ENCODE measurements at regions not wholly inside any gene's neighbourhood (a gene's known extent, or its start where the extent isn't known, plus 50 kb on each side); places are given as distances from the start of the nearest gene placed in this dataset.
"Not testable (repeated sequence)": the region's sequence is repeated elsewhere in the genome, so short reads cannot be mapped to it uniquely, and the experiment has no call there.

DNA sequence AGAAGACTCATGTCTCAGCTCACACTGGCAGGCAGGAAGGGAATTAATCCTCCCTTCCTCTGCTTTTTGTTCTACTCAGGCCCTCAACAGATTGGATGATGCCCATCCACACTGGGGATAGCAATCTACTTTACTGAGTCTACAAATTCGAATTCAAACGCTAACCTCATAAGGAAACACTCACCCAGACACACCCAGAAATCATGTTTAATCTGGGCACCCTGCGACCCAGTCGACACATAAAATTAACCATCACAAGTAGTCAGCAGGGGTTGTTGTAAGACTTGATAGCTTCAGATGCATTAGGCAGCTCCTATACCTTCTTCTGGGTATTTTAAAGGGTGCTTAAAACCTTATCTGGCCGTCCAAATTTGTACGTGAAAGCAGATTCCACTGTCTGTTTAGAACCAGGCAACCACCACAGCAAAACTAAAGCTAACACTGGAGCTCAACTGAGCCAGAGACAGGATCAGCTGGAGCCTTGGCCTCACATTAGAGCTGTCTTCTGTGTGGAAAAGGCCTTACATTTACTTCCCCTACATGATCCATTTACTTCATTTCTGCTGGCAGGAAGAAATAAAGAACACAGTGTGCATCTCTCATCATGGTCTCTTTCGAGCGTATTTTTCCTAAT lies 407.3 kb upstream of the PPP2R3A start:
- DNase-seq (ENCODE audit: low read depth): no peak

DNA sequence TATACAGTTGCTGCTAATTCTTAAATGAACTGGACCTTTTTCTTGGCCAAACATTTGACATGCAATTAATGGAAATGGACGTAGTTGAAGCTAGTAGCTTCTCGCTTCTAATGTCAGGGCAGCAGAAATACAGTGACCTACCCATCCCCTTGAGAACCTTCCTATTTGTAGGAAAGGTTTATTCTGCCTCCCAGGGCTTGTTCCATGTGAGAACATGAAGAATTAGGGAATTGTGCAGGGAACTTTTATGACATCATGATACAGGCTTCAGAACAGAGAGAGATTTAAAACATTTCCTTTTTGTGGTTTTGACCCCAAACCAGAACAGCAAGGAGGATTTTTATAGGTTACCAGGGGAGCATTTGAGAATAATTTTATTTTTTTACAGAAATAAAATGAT lies 406.6 kb upstream of the PPP2R3A start:
- DNase-seq (ENCODE audit: low read depth): no peak

DNA sequence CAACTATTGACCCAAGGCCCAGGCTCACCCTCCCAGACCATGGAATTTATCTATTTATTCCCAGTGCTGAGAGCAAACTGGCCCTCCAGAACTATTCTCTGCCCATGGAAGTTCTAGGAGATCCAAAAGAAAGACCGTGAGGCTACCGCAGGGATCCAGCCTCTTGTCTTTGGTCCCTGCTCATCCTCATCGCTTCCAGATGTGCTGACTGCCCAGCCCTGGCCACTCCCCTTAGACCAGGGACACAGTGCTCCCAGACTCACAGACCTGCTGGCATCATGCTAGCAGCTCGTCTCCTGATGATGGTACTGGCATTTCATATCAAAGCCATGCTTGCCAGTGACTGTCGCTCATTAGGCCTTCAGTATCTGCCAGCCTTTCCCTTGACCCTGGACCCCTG lies 405.7 kb upstream of the PPP2R3A start:
- no peak for DNase-seq (ENCODE audit: low read depth)

DNA sequence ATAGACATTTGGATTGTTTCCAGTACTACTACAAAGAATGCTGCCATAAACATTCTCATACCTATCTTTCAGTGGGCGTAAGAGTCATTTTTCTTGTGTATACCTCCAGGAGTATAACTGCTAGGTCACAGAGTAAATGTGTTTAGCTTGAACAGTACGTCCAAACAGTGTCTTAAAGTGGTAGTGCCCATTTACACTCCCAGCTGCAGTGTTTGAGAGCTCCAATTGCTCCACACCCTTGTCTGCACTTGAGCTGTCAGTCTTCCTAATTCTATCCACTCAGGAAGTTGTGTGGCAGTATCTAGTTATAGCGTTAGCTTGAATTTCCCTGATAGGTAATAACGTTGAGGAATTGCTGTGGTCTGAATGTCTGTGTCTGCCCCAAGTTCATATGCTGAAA lies 404.7 kb upstream of the PPP2R3A start:
- DNase-seq (ENCODE audit: low read depth): no peak

DNA sequence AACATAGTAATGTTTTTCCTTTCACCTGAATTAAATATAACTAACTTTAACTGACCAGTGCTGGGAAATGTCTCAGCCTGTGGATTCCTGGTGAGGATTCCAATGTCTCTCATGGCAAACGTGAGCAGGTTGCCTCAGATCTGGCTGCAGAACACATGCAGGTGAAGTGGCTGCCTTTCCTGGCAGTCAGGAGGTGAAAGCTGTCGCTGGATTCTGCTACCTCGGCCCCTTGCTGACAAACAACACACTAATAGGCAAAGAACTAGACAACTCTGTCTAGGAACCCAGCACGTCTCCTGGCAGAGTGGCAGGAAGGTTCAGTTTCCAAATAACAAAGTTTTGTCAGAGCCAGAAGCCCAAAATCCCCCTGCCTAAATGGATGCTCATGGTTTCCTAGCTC lies 400.8 kb upstream of the PPP2R3A start:
- no peak for DNase-seq (ENCODE audit: low read depth)

DNA sequence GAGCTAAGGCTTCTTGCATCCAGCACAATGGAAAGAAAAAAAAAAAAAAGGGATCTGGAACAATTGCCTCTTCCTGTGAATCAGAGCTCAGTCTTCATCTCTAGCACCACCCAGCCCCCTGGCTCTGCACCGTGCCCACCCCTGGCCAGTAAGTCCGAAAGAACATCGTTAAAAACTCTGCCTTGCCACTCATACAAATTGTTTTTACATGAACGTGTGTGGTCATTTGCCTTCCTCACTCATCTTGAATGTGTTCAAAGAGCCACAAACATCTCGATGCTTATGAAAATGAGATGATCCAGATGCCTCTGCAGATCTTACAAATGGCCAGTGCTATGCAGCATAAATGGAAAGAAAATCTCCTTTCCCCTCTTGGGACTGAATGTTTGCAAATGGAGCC lies 400.0 kb upstream of the PPP2R3A start:
- DNase-seq (ENCODE audit: low read depth): no peak

DNA sequence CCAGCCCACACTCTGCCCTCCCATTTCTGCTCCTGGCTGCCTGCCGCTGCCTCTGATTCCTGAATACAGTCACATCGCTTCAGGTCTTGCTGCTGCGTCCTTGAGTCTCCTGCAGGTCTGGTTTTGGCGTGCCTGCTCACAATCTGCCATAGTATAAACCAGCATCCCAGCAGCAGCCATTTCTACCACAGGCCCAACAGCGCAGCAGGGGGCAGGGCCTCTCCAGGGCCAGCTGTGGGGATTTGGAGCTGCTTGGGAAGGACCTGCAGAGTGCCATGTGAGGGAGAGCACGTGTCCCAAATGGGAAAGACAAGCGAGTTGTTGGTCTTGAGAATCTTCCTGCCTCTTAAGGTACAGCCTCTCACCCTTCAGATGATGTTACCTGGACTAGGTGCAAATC lies 398.3 kb upstream of the PPP2R3A start:
- no peak for DNase-seq (ENCODE audit: low read depth)

DNA sequence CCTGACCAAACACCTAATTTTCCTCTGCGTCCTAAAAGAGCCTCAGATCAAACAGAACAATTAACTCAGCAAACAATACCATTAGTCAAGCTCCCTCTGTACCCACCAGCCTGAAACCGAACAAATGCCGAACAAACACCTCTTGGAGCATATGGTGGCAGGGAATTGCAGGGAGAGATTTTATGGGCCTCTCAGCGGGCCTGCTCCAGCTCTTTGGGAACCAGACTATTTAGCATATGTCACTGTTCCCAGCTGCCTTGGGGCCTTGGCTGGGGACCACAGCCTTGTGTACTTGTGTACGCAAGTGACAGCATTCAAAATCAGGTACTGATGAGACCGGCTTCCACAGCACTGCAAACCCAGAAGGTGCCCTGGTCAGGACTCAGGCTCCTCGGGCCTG lies 388.8 kb upstream of the PPP2R3A start:
- DNase-seq (ENCODE audit: low read depth): no peak

DNA sequence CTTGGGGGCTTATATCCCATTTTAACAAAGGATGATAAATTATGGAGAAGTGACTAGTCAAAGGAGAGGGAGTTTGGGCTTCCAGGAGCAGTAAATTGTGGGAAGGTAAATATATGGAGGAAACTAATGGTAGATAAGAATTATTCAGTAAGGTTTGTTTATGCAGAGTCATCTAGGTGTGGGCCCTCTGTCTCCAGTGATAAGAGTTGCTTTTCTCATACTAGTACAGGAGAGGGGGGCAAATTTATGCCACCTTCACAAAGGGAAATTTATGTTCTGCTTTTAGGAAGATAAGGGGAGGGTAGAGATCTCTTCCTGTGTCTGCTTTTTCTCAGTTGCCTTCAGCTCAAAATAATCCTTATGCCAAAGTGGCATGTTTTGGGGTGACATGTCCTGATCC lies 383.7 kb upstream of the PPP2R3A start:
- no peak for DNase-seq (ENCODE audit: low read depth)

DNA sequence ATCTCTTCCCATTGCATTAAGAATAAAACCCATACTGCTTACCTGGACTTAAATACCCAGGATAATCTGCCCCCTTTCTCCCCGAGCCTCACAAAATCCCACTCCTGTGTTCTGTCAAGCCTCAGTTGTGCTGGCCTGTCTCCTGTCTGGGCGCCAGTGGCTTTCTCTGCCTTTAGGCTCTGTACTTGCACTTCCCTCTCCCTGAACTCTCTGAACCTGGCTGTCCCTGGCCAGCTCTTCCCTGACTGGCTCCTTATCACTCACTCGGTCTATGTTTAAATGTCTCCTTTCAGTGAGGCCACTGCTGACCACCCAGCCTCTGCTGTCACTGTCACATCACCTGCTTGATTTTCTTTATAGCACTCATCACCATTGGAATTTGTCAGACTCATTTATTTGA lies 382.7 kb upstream of the PPP2R3A start:
- DNase-seq (ENCODE audit: low read depth): no peak

DNA sequence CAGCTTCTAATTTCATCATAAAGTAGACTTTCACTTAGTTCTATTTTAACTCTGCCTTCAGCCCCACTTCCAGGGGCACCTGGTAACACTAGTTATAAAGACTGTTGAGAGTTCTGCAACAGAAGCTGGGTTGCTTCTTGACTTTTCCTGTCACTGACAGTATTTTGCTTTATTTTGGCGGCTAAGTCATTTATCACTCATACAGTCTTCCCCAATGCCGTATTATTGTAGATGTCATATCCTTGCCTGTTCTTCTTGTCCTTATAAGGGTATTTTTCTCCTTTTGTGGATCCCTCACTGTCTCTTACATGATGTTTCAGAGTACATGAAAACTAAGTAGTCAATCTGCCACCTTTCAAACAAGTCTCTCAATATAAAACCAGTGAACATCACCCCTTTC lies 369.0 kb upstream of the PPP2R3A start:
- no peak for DNase-seq (ENCODE audit: low read depth)

DNA sequence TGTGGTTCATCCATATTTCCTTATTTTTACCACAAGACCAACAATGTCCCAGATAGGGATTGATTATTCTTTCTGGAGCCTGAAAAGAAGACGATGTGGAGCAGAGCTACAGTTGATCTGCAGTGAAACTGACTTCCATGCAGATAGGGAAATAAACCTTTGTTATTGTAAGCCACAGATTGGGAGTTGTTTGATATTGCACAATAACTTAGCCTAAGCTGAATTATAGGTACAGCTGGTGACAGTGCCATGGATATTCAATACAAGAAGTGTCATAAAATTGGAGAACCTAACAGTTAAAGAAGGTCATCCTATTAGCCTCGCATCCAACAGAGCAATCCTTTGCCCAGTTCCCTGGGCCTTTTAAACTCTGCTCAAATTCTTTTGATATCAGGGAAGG lies 367.7 kb upstream of the PPP2R3A start:
- no peak for DNase-seq (ENCODE audit: low read depth)

DNA sequence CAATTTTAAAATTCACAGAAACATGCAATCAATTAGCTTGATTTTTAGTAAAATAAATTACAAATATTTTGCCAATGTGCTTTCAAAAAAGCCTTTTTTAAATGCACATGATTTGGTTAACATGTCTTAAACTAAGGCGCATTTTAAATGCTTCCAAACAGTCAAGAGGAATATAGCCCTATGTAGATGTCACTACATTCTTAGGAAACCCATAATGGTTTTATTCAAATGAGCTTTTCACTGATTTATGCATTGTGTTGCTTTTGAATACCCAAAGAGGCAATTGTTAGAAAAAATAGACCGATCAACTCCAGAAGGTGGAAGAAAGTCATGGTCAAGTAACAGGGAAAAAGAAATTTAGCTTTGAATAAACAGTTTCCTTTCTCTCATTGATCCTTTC lies 366.9 kb upstream of the PPP2R3A start:
- no peak for DNase-seq (ENCODE audit: low read depth)

DNA sequence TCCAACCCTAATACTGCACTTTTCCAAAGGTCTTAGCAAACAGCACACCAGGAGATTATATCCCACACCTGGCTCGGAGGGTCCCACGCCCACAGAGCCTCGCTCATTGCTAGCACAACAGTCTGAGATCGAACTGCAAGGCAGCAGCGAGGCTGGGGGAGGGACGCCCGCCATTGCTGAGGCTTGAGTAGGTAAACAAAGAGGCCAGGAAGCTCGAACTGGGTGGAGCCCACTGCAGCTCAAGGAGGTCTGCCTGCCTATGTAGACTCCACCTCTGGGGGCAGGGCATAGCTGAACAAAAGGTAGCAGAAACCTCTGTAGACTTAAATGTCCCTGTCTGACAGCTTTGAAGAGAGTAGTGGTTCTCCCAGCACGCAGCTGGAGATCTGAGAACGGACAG lies 361.0 kb upstream of the PPP2R3A start:
- not testable (repeated sequence) for DNase-seq (ENCODE audit: low read depth)

DNA sequence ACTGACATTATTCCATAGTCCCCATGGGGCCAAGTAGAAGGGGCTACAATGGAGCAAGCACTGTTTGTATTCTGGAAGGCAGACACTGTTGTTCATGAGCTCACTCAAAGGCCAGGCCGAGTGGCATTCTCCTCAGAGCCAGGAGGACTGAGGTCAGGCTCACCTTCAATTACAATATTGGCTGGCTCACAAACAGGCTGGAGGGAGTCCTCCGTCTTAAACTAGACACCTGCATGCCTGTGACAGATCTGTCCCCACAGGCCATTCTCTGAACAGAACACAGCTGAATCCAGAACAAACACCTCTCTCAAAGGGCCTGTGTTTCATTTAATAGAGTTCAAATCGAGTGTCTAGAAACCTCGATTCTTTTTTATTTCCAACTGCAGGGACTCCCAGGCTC lies 347.4 kb upstream of the PPP2R3A start:
- DNase-seq (ENCODE audit: low read depth): no peak

DNA sequence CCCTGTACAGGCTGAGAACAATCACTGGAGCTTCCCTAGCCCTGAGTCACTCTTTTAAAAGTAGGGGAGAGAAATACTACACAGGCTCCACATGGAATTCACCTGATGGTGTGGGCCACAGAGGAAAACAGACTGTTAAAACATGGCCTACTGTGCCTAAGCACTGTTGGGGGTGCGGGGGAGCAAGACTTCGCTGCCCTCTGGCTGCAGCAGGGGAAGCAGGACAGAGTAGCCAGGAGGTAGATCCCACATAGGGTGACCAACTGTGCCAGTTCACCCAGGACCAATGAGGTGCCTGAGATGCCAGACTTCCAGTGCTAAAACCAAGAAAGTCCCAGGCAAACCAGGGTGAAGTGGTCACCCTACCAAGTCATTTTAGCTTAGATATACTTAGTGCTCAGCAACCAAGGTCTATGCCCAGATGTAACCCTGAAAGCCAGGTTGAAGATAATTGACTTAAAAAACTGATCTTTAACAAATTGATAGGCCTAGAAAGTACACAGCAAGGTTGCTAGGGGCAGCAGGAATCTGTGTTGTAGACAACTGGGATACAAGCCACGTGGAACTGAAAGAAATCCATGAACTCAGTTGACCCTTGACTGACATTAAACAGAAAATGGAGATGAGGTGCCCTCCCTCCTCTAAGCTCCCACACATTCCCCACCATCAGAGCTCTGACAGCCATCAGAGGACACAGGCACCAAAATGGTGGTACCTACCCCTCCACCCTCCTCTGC lies 344.2 kb upstream of the PPP2R3A start:
- DNase-seq (ENCODE audit: low read depth): no peak

DNA sequence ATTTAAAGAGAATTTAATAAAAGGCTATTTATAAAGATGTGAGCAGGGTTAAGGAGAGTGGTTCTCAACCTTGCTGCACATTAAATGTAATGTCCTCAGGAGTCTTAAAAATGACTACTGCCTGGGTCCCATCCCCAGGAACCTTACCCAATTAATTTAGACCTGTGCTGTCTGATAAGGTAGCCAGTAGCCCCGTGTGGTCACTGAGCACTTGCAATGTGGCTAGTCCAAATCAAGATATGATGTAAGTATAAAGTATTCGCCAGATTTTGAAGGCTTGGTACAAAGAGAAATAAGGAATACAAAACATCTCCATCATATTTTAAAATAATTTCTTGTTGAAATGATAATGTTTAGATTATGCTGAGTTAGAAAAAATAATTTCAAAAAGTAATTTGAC lies 343.3 kb upstream of the PPP2R3A start:
- no peak for DNase-seq (ENCODE audit: low read depth)

DNA sequence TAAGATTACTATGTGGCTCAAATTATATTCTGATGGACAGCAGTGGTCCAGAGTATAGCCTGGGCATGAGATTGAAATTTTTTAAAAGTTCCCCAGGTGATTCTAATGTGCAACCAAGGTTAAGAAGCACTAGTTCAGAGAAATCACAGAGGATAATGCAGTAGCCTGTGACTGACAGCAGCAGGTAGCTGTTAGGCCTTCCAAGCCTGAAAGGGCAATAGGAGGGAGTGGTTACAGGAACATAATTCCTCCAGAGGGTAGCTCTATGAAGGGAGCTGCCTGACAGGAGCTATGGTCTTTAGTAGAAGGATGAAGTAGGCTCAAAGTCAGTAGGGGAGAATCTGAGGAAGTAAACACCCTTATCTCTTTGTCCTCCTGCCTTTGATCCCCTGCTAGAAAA lies 342.9 kb upstream of the PPP2R3A start:
- DNase-seq (ENCODE audit: low read depth): no peak

DNA sequence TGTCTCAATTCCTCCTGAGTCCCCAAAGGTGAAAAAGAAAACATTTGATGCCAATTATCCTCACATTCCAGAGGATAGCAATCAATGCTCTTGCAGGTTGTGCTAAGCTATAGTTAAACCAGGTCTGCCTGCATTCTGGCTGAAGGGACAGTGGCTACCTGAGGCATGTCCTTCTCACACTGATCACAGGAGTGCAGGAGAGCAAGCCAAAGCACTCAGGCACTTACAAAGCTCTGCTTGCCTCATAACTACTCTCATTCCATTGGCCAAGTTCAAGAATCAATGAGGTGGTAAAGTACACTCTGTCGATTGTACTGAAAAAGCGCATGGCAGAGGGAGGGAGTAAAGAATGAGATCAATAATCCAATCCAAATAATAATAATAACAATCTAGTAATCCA lies 342.0 kb upstream of the PPP2R3A start:
- DNase-seq (ENCODE audit: low read depth): no peak

DNA sequence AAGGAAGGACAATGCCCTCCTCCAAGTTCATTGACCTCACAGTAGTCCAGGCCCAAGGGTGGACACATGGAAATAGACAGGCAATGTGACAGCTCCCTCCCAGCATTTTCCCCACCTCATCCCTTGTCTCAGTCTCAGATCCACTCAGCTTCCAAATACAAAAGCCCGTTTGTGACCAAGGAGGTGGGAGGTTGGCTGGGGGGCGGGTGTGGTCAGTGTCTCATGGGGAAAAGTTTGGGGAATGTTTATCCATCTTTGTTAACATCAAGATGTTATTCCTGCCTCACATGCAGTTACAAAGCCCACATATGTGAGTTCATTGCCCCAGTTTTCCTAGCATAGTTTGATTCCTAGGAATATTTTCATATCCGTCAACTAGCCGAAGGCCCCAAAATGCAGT lies 338.5 kb upstream of the PPP2R3A start:
- no peak for DNase-seq (ENCODE audit: low read depth)

DNA sequence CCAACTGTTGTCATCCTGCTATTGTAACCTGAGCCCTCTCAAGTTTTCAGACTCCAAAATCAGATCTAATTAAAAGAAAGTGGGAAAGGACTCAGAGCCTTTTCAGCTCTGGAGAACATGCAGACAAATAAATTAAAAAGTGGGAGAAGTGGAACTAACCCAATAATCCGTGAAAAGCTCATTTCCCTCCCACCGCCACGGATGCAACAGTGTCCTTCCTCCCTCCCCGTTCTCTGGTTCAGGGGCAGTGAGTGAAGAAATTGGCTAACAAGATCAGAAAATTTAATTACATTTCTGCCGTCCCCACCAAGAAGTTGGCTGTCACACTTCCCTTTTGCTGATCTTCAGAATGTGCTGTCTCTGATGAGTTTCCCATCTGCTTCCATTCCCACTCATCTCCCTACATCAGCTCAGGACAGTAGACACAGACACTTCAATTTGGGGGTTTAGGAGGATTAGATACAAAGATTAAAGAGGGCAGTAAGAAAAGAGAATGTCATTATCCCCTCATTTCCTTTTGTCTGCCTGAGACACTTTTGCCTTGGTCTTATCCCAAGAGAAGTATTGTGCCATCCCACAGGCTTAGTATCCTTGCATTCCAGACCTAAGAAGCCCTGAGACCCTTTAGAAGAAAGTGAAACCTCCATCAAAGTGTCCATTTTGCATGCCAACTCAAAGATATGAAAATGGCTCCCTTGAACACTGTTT lies 335.7 kb upstream of the PPP2R3A start:
- DNase-seq (ENCODE audit: low read depth): no peak

DNA sequence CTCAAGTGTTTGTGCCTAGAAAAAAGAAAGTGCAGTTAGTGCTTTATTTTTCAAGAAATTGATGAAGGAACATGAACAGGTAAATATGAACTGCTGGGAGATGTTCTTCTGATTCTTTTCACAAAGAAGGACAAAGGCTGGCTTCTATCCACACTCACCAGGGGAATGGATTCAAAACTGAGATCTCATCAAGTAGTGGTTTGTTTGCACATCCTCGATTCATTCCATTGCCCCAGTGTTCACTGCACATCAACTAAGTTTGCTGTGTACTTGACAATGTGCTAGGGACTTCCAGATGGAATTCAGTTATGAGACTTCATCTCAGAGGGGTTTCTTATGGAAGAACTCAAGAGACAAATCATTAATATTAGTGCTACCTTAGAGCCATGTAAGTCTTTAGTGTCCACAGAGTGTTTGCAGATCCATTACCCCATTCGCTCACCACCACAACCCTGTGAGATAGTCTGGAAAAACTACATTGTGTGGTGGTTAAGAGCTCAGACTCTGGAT lies 332.9 kb upstream of the PPP2R3A start:
- DNase-seq (ENCODE audit: low read depth): no peak

DNA sequence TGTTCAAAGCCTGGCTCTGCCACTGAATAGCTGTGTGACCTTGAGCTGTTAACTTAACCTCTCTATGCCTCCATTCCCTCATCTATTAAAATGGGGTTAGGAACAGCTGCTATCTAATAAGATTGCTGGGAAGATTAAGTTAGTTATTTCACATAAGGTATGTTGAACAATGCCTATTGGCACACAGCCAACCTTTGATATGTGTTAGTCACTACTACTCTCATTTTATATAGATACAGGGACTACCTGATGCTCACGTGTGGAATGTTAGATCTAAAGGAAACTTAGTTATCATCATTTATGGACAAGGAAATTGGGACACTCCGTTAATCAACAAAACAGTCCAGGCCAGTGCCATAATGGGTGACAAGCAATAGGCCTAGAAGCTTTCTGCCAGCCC lies 332.4 kb upstream of the PPP2R3A start:
- no peak for DNase-seq (ENCODE audit: low read depth)

All from activated T-cell treated with anti-CD3 and anti-CD28 coated beads for 48 hours (primary cell).